Gastroesophageal sphincter (tissue), 4 donors: ENCODE measurements at regions not wholly inside any gene's neighbourhood (a gene's known extent, or its start where the extent isn't known, plus 50 kb on each side); places are given as distances from the start of the nearest gene placed in this dataset.

Experiments
- ATAC-seq: fragments of 150-250 bp; one replicate; pipeline ENCODE4 v1.9.1; 2016; ENCODE audit warnings: mild to moderate bottlenecking, moderate library complexity
- H3K27ac ChIP-seq, 4 donors: fragments of 200-600 bp; sonication (generic) in 3 of 4; 1 replicate in 3 of 4; 2 replicates in 1 of 4; pipeline ENCODE4 v1.5.1; 2016 to 2019
- H3K27me3 ChIP-seq: fragments of 200-600 bp; sonication (generic); one replicate; pipeline ENCODE4 v1.5.1; 2019
- H3K36me3 ChIP-seq, 2 donors: fragments of 200-600 bp; sonication (generic); one replicate each; pipeline ENCODE4 v1.5.1; 2019; ENCODE audit warnings: control low read depth in 1 of 2
- H3K4me1 ChIP-seq, 3 donors: fragments of 200-600 bp; sonication (generic); 1 replicate in 2 of 3; 2 replicates in 1 of 3; pipeline ENCODE4 v1.5.1; 2016 to 2019; ENCODE audit warnings: control low read depth in 2 of 3
- H3K4me3 ChIP-seq, 2 donors: fragments of 200-600 bp; sonication (generic); one replicate each; pipeline ENCODE4 v1.5.1; 2019; ENCODE audit warnings: mild to moderate bottlenecking in 1 of 2, moderate library complexity in 1 of 2
- H3K9me3 ChIP-seq, 3 donors: fragments of 200-600 bp; sonication (generic); one replicate each; pipeline ENCODE4 v1.5.1; 2017 to 2019; ENCODE audit warnings: control low read depth in 2 of 3
- CTCF ChIP-seq, 4 experiments: fragments of 200-600 bp in 2 of 4; fragments of 450-650 bp in 2 of 4; sonication (generic) in 1 of 4; IDR thresholded peaks; one replicate each; pipeline ENCODE4 v1.5.1; 2017 to 2019; ENCODE audit warnings: antibody characterized with exemption in 4 of 4, mild to moderate bottlenecking in 2 of 4, moderate library complexity in 2 of 4
- EP300 ChIP-seq: sonication (generic); formaldehyde crosslinking; IDR thresholded peaks from one replicate; pipeline ENCODE4 v1.6.1; 2017; ENCODE audit warnings: antibody characterized with exemption, mild to moderate bottlenecking
- POLR2A ChIP-seq, 2 donors: fragments of 450-650 bp; IDR thresholded peaks; one replicate each; pipeline ENCODE4 v1.6.1; 2017; ENCODE audit warnings: antibody characterized with exemption in 2 of 2, mild to moderate bottlenecking in 2 of 2, moderate library complexity in 1 of 2
- POLR2AphosphoS5 ChIP-seq: sonication (generic); formaldehyde crosslinking; IDR thresholded peaks from one replicate; pipeline ENCODE4 v1.6.1; 2017; ENCODE audit warnings: antibody characterized with exemption
- WGBS, 2 donors: methylation state at CpG; one replicate each; pipeline ENCODE4 v1.1.5; 2018; ENCODE audit warnings: low coverage in 1 of 2; 5-methylcytosine and 5-hydroxymethylcytosine counted together

DNA sequence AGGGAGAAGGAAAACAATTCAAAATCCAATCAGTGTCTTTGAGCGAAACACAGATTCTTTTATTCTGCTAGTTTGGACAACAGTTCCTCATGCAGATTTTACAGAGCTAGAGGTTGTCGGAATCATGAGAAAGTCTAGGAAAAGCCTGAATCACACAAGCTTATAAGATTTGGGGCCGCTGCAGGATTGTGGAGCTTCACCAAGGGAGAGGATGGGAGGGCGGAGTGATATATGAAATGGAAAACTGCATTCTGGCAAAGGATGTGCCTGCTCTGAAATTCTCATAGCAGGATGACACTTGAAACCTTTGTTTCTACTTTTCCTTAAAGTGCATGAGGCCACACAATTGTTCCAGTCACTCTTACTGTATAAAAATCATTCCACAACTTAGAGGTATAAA lies 134.3 kb downstream of the OR2K2 start:
- no peak for ATAC-seq
- TF ChIP-seq POLR2AphosphoS5: no peak
- TF ChIP-seq POLR2A (IDR thresholded peaks at IDR 0.05): no peak
- TF ChIP-seq CTCF (IDR thresholded peaks at IDR 0.05): no peak
- no peak for TF ChIP-seq EP300
- Histone ChIP-seq H3K4me1 (no peaks in the 10 kb centered on the region), H3K27me3 (no peaks in the 10 kb centered on the region), H3K36me3 (no peaks in the 10 kb centered on the region), H3K4me3 (no peak overlapping the region), H3K27ac (no peak overlapping the region), H3K9me3 (no peaks in the 10 kb centered on the region)
- 68 to 69% methylated on average over 4 of the region's 4 CpGs for WGBS, 2 donors

DNA sequence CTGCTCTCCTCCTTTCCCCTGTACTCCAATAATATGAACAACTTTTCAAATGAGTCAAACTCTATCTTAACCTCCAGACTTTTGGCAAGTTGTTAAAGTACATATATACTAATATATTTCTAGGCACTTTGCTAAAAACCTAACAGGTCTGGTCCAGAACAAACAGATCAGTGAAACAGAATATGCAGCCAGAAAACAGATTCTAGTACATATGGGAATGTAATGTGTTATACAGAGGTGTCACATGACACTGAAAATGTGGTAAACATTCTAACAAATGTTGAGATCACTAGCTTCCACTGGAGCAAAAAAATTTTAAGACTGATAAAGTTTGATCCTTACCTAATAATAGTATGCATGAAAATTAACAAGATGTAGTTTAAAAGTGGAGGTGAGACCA lies 136.9 kb downstream of the OR2K2 start:
- no peaks in the 10 kb centered on the region for H3K27me3 ChIP-seq
- H3K9me3 ChIP-seq: no peaks in the 10 kb centered on the region
- no peaks in the 10 kb centered on the region for H3K36me3 ChIP-seq
- no peak overlapping the region for H3K4me3 ChIP-seq
- H3K4me1 ChIP-seq: no peaks in the 10 kb centered on the region
- no peak for ATAC-seq
- no peak overlapping the region for H3K27ac ChIP-seq
- TF ChIP-seq POLR2A (IDR thresholded peaks at IDR 0.05) (no peak), EP300 (no peak), CTCF (IDR thresholded peaks at IDR 0.05) (no peak), POLR2AphosphoS5 (no peak)

DNA sequence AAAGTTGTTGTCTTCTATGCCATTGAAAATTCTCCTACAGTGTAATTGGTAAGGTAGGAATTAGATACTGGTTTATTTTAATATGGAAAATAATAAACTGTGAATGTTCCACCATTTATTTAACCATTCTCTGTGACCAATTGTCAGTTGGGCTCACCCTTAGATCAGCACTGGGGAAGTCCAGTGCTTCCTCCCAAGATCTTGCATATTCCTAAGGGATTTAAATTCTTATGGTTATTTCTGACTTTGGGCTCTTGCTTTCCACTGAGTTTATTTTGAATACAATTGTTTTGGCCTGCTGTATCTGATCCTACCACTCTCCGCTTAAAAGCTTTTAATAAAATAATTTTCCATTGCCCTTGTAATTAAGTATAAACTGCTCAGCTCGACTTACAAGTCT lies 137.4 kb downstream of the OR2K2 start:
- no peak overlapping the region for H3K27ac ChIP-seq
- WGBS, 2 donors: 48 to 61% methylated on average over 2 of the region's 2 CpGs
- no peaks in the 10 kb centered on the region for H3K36me3 ChIP-seq
- no peak overlapping the region for H3K4me3 ChIP-seq
- no peaks in the 10 kb centered on the region for H3K27me3 ChIP-seq
- TF ChIP-seq EP300 (no peak), POLR2AphosphoS5 (no peak), CTCF (IDR thresholded peaks at IDR 0.05) (no peak), POLR2A (IDR thresholded peaks at IDR 0.05) (no peak)
- ATAC-seq: no peak
- no peaks in the 10 kb centered on the region for H3K4me1 ChIP-seq
- no peaks in the 10 kb centered on the region for H3K9me3 ChIP-seq

DNA sequence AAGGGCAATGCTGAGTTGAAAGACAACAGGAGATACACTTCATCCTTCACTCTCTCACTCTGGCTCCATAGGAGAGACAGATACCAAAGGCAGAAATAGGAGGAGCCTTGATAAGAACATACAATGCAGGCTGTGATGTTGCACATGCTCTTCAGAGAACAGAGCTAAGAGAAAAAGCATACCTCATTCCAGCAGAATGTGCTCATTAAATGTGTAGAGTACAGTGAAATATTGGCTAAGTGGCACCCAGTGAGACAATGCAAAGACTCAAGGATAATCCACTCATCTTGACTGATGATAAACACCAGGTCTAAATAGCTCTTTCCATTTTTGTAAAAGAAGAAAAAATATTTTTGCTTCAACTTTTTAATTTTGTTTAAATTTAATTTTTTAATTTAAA lies 139.7 kb downstream of the OR2K2 start:
- Histone ChIP-seq H3K27ac (no peak overlapping the region), H3K9me3 (no peaks in the 10 kb centered on the region), H3K36me3 (no peaks in the 10 kb centered on the region), H3K4me3 (no peak overlapping the region), H3K27me3 (no peaks in the 10 kb centered on the region), H3K4me1 (no peaks in the 10 kb centered on the region)
- ATAC-seq: no peak
- no peak for TF ChIP-seq POLR2AphosphoS5
- TF ChIP-seq CTCF (IDR thresholded peaks at IDR 0.05): no peak

- no peaks in the 10 kb centered on the region for H3K9me3 ChIP-seq
- WGBS, 2 donors: 79 to 100% methylated on average over 1 of the region's 1 CpG
- no peak overlapping the region for H3K4me3 ChIP-seq
- H3K27ac ChIP-seq: no peak overlapping the region
- no peaks in the 10 kb centered on the region for H3K36me3 ChIP-seq
- TF ChIP-seq POLR2A (IDR thresholded peaks at IDR 0.05): no peak
- no peak for TF ChIP-seq EP300
- no peak for TF ChIP-seq POLR2AphosphoS5
- TF ChIP-seq CTCF (IDR thresholded peaks at IDR 0.05): no peak
- H3K4me1 ChIP-seq: no peaks in the 10 kb centered on the region
- ATAC-seq: no peak
- H3K27me3 ChIP-seq: no peaks in the 10 kb centered on the region
Observed at GRCh38 chr9:111187376-111187775, 142.6 kb downstream of the OR2K2 start.
